ENCODE measurements at regions not wholly inside any gene's neighbourhood (a gene's known extent, or its start where the extent isn't known, plus 50 kb on each side); places are given as distances from the start of the nearest gene placed in this dataset.

- H4K12ac ChIP-seq (ENCODE audit: low read depth, low read length), result no peak overlapping the region
- H3K4ac ChIP-seq (ENCODE audit: low read depth, low read length), result no peak overlapping the region
- H3K23ac ChIP-seq (ENCODE audit: low read length), result no peak overlapping the region
- H2BK5ac ChIP-seq (ENCODE audit: low read depth, low read length, poor library complexity), result no peak overlapping the region
- no CpG with 5 or more reads among the region's 3 CpGs for WGBS (ENCODE audit: extremely low coverage, insufficient coverage, insufficient read length)
- H3K27ac ChIP-seq (ENCODE audit: low read depth, low read length), result no peak overlapping the region
- no peak overlapping the region for H4K91ac ChIP-seq (ENCODE audit: low read depth, low read length)
- no peaks in the 10 kb centered on the region for H3K9me3 ChIP-seq (ENCODE audit: insufficient read depth, low read depth, low read length)
- H3K79me1 ChIP-seq (ENCODE audit: low read length), result no peaks in the 10 kb centered on the region
- H2AFZ ChIP-seq (ENCODE audit: insufficient read depth, low read length, poor library complexity), result no peak overlapping the region
- no peak overlapping the region for H3K9ac ChIP-seq (ENCODE audit: low read length)
- no peaks in the 10 kb centered on the region for H3K4me1 ChIP-seq (ENCODE audit: control insufficient read depth in 1 of 2, insufficient read depth in 2 of 2, low read length in 2 of 2)
- H3K79me2 ChIP-seq (ENCODE audit: control insufficient read depth, insufficient read depth, low read length, poor library complexity), result no peaks in the 10 kb centered on the region
- no peak overlapping the region for H4K8ac ChIP-seq (ENCODE audit: low read depth, low read length)
- no peak overlapping the region for H3K4me3 ChIP-seq (ENCODE audit: low read depth, low read length)
- H3K4me2 ChIP-seq (ENCODE audit: low read length), result no peak overlapping the region
- H2BK120ac ChIP-seq (ENCODE audit: insufficient read depth, low read length, poor library complexity), result no peak overlapping the region
- no peak overlapping the region for H3K18ac ChIP-seq (ENCODE audit: low read length)
- H3K36me3 ChIP-seq (ENCODE audit: control insufficient read depth in 1 of 2, insufficient read depth in 2 of 2, low read length in 2 of 2), result no peaks in the 10 kb centered on the region
- no peak for DNase-seq
- H3K14ac ChIP-seq (ENCODE audit: low read length), result no peak overlapping the region
- H2AK5ac ChIP-seq (ENCODE audit: low read length), result no peak overlapping the region
- H2BK12ac ChIP-seq (ENCODE audit: low read length), result no peak overlapping the region
- no peaks in the 10 kb centered on the region for H3K27me3 ChIP-seq (ENCODE audit: insufficient read depth, low read length)
Observed at GRCh38 chr12:43167691-43168090, 384.3 kb downstream of the ADAMTS20 start.

- Histone ChIP-seq H4K12ac (ENCODE audit: low read depth, low read length) (no peak overlapping the region), H2BK12ac (ENCODE audit: low read length) (no peak overlapping the region), H3K9me3 (ENCODE audit: insufficient read depth, low read depth, low read length) (no peaks in the 10 kb centered on the region), H3K27ac (ENCODE audit: low read depth, low read length) (no peak overlapping the region), H3K79me2 (ENCODE audit: control insufficient read depth, insufficient read depth, low read length, poor library complexity) (no peaks in the 10 kb centered on the region), H2BK120ac (ENCODE audit: insufficient read depth, low read length, poor library complexity) (no peak overlapping the region), H4K91ac (ENCODE audit: low read depth, low read length) (no peak overlapping the region), H3K14ac (ENCODE audit: low read length) (no peak overlapping the region), H3K9ac (ENCODE audit: low read length) (no peak overlapping the region), H3K36me3 (ENCODE audit: control insufficient read depth in 1 of 2, insufficient read depth in 2 of 2, low read length in 2 of 2) (no peaks in the 10 kb centered on the region), H3K4me1 (ENCODE audit: control insufficient read depth in 1 of 2, insufficient read depth in 2 of 2, low read length in 2 of 2) (no peaks in the 10 kb centered on the region), H3K27me3 (ENCODE audit: insufficient read depth, low read length) (no peaks in the 10 kb centered on the region), H3K4ac (ENCODE audit: low read depth, low read length) (no peak overlapping the region), H2AK5ac (ENCODE audit: low read length) (no peak overlapping the region), H3K23ac (ENCODE audit: low read length) (no peak overlapping the region), H3K79me1 (ENCODE audit: low read length) (no peaks in the 10 kb centered on the region), H3K18ac (ENCODE audit: low read length) (no peak overlapping the region), H2AFZ (ENCODE audit: insufficient read depth, low read length, poor library complexity) (no peak overlapping the region), H2BK5ac (ENCODE audit: low read depth, low read length, poor library complexity) (no peak overlapping the region), H3K4me3 (ENCODE audit: low read depth, low read length) (no peak overlapping the region), H4K8ac (ENCODE audit: low read depth, low read length) (no peak overlapping the region), H3K4me2 (ENCODE audit: low read length) (no peak overlapping the region)
- DNase-seq, result no peak
- WGBS (ENCODE audit: extremely low coverage, insufficient coverage, insufficient read length), result no CpG with 5 or more reads among the region's 2 CpGs
Observed at GRCh38 chr12:43165351-43165750, 386.7 kb downstream of the ADAMTS20 start.

GRCh38 chr12:43162138-43162537, 389.9 kb downstream of the ADAMTS20 start:
- H3K9me3 ChIP-seq (ENCODE audit: insufficient read depth, low read depth, low read length), result no peaks in the 10 kb centered on the region
- WGBS (ENCODE audit: extremely low coverage, insufficient coverage, insufficient read length), result no CpG with 5 or more reads among the region's 3 CpGs

GRCh38 chr12:43159506-43159905, 392.5 kb downstream of the ADAMTS20 start:
- Histone ChIP-seq H3K4me3 (ENCODE audit: low read depth, low read length) (no peak overlapping the region), H3K79me2 (ENCODE audit: control insufficient read depth, insufficient read depth, low read length, poor library complexity) (no peaks in the 10 kb centered on the region), H2BK5ac (ENCODE audit: low read depth, low read length, poor library complexity) (no peak overlapping the region), H3K23ac (ENCODE audit: low read length) (no peak overlapping the region), H4K91ac (ENCODE audit: low read depth, low read length) (no peak overlapping the region), H4K12ac (ENCODE audit: low read depth, low read length) (no peak overlapping the region), H3K27ac (ENCODE audit: low read depth, low read length) (no peak overlapping the region), H3K18ac (ENCODE audit: low read length) (no peak overlapping the region), H3K36me3 (ENCODE audit: control insufficient read depth in 1 of 2, insufficient read depth in 2 of 2, low read length in 2 of 2) (no peaks in the 10 kb centered on the region), H2AFZ (ENCODE audit: insufficient read depth, low read length, poor library complexity) (no peak overlapping the region), H3K14ac (ENCODE audit: low read length) (no peak overlapping the region), H3K9me3 (ENCODE audit: insufficient read depth, low read depth, low read length) (no peaks in the 10 kb centered on the region), H3K27me3 (ENCODE audit: insufficient read depth, low read length) (no peaks in the 10 kb centered on the region), H4K8ac (ENCODE audit: low read depth, low read length) (no peak overlapping the region), H2BK120ac (ENCODE audit: insufficient read depth, low read length, poor library complexity) (no peak overlapping the region), H2BK12ac (ENCODE audit: low read length) (no peak overlapping the region), H3K4me2 (ENCODE audit: low read length) (no peak overlapping the region), H2AK5ac (ENCODE audit: low read length) (no peak overlapping the region), H3K79me1 (ENCODE audit: low read length) (no peaks in the 10 kb centered on the region), H3K9ac (ENCODE audit: low read length) (no peak overlapping the region), H3K4me1 (ENCODE audit: control insufficient read depth in 1 of 2, insufficient read depth in 2 of 2, low read length in 2 of 2) (no peaks in the 10 kb centered on the region), H3K4ac (ENCODE audit: low read depth, low read length) (no peak overlapping the region)
- WGBS (ENCODE audit: extremely low coverage, insufficient coverage, insufficient read length), result no CpG with 5 or more reads among the region's 2 CpGs
- no peak for DNase-seq

More at GRCh38 chr12:43162138-43162537, 389.9 kb downstream of the ADAMTS20 start:
- Histone ChIP-seq H3K4me2 (ENCODE audit: low read length) (no peak overlapping the region), H3K4me3 (ENCODE audit: low read depth, low read length) (no peak overlapping the region), H3K18ac (ENCODE audit: low read length) (no peak overlapping the region), H3K4ac (ENCODE audit: low read depth, low read length) (no peak overlapping the region), H2AFZ (ENCODE audit: insufficient read depth, low read length, poor library complexity) (no peak overlapping the region), H2AK5ac (ENCODE audit: low read length) (no peak overlapping the region), H4K8ac (ENCODE audit: low read depth, low read length) (no peak overlapping the region), H3K27ac (ENCODE audit: low read depth, low read length) (no peak overlapping the region), H2BK5ac (ENCODE audit: low read depth, low read length, poor library complexity) (no peak overlapping the region), H2BK120ac (ENCODE audit: insufficient read depth, low read length, poor library complexity) (no peak overlapping the region), H3K14ac (ENCODE audit: low read length) (no peak overlapping the region), H3K36me3 (ENCODE audit: control insufficient read depth in 1 of 2, insufficient read depth in 2 of 2, low read length in 2 of 2) (no peaks in the 10 kb centered on the region), H3K79me2 (ENCODE audit: control insufficient read depth, insufficient read depth, low read length, poor library complexity) (no peaks in the 10 kb centered on the region), H3K23ac (ENCODE audit: low read length) (no peak overlapping the region), H3K4me1 (ENCODE audit: control insufficient read depth in 1 of 2, insufficient read depth in 2 of 2, low read length in 2 of 2) (no peaks in the 10 kb centered on the region), H4K91ac (ENCODE audit: low read depth, low read length) (no peak overlapping the region), H4K12ac (ENCODE audit: low read depth, low read length) (no peak overlapping the region), H3K79me1 (ENCODE audit: low read length) (no peaks in the 10 kb centered on the region), H3K27me3 (ENCODE audit: insufficient read depth, low read length) (no peaks in the 10 kb centered on the region), H2BK12ac (ENCODE audit: low read length) (no peak overlapping the region), H3K9ac (ENCODE audit: low read length) (no peak overlapping the region)
- DNase-seq, result no peak

Data from trophoblast cell (in vitro differentiated cells and primary cell).